Epithelial cell of proximal tubule (primary cell): ENCODE measurements at regions not wholly inside any gene's neighbourhood (a gene's known extent, or its start where the extent isn't known, plus 50 kb on each side); places are given as distances from the start of the nearest gene placed in this dataset.

Experiments
- DNase-seq: peaks from one replicate; pipeline ENCODE4 v3.0.0-alpha.2; 2011; ENCODE audit warnings: low read depth
- H3K4me3 ChIP-seq: 2 replicates; pipeline ENCODE4 v1.5.1; 2011; ENCODE audit warnings: low read depth, mild to moderate bottlenecking, low read length
- CTCF ChIP-seq: conservative IDR thresholded peaks from 2 replicates; pipeline ENCODE4 v1.5.1; 2012; ENCODE audit warnings: low read depth, mild to moderate bottlenecking, low read length

- H3K4me3 ChIP-seq, result no peak overlapping the region
- no peak for DNase-seq
Observed at GRCh38 chr2:100666996-100667395, 104.2 kb downstream of the PDCL3 start.

GRCh38 chr2:100667801-100668200, 105.0 kb downstream of the PDCL3 start:
- H3K4me3 ChIP-seq, result no peak overlapping the region
- no peak for TF ChIP-seq CTCF
- DNase-seq, result no peak

More at GRCh38 chr2:100666996-100667395, 104.2 kb downstream of the PDCL3 start:
- no peak for TF ChIP-seq CTCF

- no peak overlapping the region for H3K4me3 ChIP-seq
- TF ChIP-seq CTCF, result no peak
- DNase-seq, result no peak
Observed at GRCh38 chr2:100670232-100670631, 107.4 kb downstream of the PDCL3 start.

DNA sequence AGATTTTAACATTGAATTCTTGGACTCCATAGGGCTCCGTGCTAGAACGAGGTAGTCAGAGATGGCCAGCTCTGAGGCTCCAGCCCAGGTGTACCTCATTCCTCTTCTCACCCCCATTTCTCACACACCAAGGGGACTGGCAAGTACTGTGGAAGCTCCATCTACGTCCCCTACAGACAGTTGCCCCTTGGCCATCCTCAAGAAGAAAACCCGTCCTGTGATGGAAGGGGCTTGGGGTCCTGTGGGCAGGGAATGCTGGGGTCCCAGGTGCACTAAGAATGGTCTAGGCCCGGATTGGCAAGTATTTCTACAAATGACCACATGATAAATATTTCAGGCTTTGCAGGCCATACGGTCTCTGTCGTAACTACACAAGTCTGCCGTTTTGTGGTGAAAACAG, 110.3 kb downstream of the PDCL3 start:
- DNase-seq, result no peak
- H3K4me3 ChIP-seq, result no peak overlapping the region
- no peak for TF ChIP-seq CTCF

- TF ChIP-seq CTCF, result no peak
- no peak overlapping the region for H3K4me3 ChIP-seq
- no peak for DNase-seq
Observed at GRCh38 chr2:100673691-100674485, 111.1 kb downstream of the PDCL3 start.

GRCh38 chr2:100674666-100675065, 111.9 kb downstream of the PDCL3 start:
- no peak overlapping the region for H3K4me3 ChIP-seq
- no peak for TF ChIP-seq CTCF
- DNase-seq, result no peak

DNA sequence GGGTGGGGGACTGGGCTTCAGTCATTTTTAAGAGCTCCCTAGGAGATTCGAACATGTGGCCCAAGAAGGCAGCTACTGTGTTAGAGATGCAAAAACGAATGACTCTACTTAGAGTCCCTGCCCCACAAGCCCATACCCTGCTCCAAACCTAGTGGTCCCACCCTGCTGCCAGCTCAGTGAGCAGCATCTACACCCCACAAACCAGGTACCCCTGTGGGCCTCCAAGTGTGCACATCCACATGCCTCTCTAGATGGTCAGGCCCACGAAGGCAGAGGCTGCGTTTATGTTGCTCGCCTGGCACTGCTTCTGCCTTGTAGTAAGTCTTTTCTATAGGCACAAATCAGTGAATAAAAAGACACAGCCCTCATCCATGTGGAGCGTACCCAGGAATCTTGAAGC, 112.6 kb downstream of the PDCL3 start:
- DNase-seq, result no peak
- TF ChIP-seq CTCF, result no peak
- no peak overlapping the region for H3K4me3 ChIP-seq
